Endothelial cell of umbilical vein (primary cell): ENCODE measurements at regions not wholly inside any gene's neighbourhood (a gene's known extent, or its start where the extent isn't known, plus 50 kb on each side); places are given as distances from the start of the nearest gene placed in this dataset.

Experiments
- FOS ChIP-seq: IDR thresholded peaks from 2 replicates; pipeline ENCODE4 v1.6.1; 2011; ENCODE audit warnings: mild to moderate bottlenecking, low read length, moderate library complexity, borderline replicate concordance; ENCODE audit not compliant: insufficient read depth
- POLR2A ChIP-seq: IDR thresholded peaks from 2 replicates; pipeline ENCODE4 v1.6.1; 2012; ENCODE audit warnings: low read depth, mild to moderate bottlenecking, control low read depth, low read length
- POLR2AphosphoS5 ChIP-seq: IDR thresholded peaks from 2 replicates; pipeline ENCODE4 v1.6.1; 2012; ENCODE audit warnings: low read depth, mild to moderate bottlenecking, control low read depth, low read length, moderate library complexity; ENCODE audit not compliant: insufficient read depth
- TF ChIP-seq, protein P1 (sequence below), 2 donors: IDR thresholded peaks; 1 replicate in 1 of 2; 2 replicates in 1 of 2; pipeline ENCODE4 v1.5.1; 2011; ENCODE audit warnings: low read length in 2 of 2, mild to moderate bottlenecking in 2 of 2, moderate library complexity in 2 of 2, control low read depth in 1 of 2, inconsistent platforms in 1 of 2, low read depth in 1 of 2; ENCODE audit not compliant: insufficient read depth in 1 of 2; ENCODE audit errors: extremely low read depth in 1 of 2
- TF ChIP-seq, protein P2 (sequence below): IDR thresholded peaks from 2 replicates; pipeline ENCODE4 v1.6.1; 2011; ENCODE audit not compliant: insufficient read depth, insufficient read length

DNA sequence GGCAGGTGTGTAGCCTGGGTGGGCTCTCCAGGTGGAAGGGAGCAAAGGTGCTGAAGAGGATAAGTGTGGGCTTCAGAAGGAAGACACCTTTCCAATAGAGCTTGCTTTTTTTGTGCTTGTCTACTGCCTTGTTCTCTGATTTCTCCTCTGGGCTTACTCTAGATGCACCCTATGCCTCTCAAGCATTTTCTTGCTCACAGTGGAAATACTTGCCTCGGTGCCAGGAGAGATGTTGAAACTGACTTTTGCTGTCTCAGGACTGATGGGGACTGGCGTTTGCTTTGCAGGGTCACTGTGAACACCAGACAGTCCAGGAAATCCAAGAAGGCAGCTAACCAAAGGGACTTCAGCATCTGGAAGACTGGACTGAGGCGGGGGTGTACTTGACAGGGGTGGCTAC lies 187.9 kb downstream of the SNX10 start:
- TF ChIP-seq, protein P1, sequence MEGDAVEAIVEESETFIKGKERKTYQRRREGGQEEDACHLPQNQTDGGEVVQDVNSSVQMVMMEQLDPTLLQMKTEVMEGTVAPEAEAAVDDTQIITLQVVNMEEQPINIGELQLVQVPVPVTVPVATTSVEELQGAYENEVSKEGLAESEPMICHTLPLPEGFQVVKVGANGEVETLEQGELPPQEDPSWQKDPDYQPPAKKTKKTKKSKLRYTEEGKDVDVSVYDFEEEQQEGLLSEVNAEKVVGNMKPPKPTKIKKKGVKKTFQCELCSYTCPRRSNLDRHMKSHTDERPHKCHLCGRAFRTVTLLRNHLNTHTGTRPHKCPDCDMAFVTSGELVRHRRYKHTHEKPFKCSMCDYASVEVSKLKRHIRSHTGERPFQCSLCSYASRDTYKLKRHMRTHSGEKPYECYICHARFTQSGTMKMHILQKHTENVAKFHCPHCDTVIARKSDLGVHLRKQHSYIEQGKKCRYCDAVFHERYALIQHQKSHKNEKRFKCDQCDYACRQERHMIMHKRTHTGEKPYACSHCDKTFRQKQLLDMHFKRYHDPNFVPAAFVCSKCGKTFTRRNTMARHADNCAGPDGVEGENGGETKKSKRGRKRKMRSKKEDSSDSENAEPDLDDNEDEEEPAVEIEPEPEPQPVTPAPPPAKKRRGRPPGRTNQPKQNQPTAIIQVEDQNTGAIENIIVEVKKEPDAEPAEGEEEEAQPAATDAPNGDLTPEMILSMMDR (IDR thresholded peaks at IDR 0.05; ENCODE audit: extremely low read depth in 1 of 2, insufficient read depth in 1 of 2, low read depth in 1 of 2, low read length in 2 of 2): no peak
- no peak for TF ChIP-seq POLR2A
- TF ChIP-seq, protein P2, sequence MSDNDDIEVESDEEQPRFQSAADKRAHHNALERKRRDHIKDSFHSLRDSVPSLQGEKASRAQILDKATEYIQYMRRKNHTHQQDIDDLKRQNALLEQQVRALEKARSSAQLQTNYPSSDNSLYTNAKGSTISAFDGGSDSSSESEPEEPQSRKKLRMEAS: no peak
- no peak for TF ChIP-seq FOS
- no peak for TF ChIP-seq POLR2AphosphoS5
